ENCODE measurements at regions not wholly inside any gene's neighbourhood (a gene's known extent, or its start where the extent isn't known, plus 50 kb on each side); places are given as distances from the start of the nearest gene placed in this dataset.

- POLR2A ChIA-PET: no interaction called here
These were observed 132.8 kb upstream of the CPEB4 start for GRCh38 chr5:173755319-173755718.

DNA sequence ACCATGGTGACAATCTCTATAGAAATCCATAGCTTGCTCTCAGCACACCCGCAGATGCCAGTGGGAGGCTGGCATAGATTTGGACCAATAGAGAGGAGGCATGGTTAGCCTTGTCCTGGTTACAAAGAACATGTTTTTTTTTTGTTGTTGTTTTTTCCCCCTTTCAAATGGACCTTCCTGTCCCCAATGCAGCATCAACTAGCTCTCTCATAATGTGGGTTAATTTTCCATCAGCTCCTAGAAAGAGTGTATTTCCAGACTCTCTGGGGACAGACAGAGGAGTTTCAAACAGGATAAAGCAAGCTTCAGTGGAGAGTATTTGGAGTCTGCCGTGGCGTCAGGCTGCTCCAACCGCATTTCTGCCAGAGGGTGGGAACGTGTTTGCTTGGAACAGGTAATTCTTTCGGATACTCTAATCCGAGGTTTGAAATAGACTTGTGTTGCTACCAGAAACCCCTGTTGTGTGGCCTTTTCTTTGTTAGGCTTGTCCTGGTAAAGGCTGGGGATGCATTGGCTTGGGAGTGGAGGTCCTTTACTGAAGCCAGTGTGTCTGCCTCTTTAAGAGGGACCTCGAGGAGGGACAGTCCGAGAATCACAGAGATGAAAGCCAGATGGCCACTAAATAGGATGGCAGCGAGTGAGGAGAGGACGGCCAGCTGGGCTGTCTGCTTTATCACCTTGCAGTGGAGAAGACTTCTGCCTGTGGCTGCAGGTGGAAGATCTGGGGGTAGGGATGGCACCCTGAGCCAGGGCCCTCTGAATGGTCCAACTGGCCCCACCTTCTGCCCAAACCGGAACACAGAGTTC is 130.5 kb upstream of the CPEB4 start:
- TF ChIP-seq, protein P1, sequence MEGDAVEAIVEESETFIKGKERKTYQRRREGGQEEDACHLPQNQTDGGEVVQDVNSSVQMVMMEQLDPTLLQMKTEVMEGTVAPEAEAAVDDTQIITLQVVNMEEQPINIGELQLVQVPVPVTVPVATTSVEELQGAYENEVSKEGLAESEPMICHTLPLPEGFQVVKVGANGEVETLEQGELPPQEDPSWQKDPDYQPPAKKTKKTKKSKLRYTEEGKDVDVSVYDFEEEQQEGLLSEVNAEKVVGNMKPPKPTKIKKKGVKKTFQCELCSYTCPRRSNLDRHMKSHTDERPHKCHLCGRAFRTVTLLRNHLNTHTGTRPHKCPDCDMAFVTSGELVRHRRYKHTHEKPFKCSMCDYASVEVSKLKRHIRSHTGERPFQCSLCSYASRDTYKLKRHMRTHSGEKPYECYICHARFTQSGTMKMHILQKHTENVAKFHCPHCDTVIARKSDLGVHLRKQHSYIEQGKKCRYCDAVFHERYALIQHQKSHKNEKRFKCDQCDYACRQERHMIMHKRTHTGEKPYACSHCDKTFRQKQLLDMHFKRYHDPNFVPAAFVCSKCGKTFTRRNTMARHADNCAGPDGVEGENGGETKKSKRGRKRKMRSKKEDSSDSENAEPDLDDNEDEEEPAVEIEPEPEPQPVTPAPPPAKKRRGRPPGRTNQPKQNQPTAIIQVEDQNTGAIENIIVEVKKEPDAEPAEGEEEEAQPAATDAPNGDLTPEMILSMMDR (IDR thresholded peaks at IDR 0.05): no peak
- TF ChIP-seq TCF7L2 (IDR thresholded peaks at IDR 0.05; ENCODE audit: low read depth, low read length) (no peak), POLR2AphosphoS5 (IDR thresholded peaks at IDR 0.05; ENCODE audit: low read depth, low read length) (no peak), SIN3A (IDR thresholded peaks at IDR 0.05; ENCODE audit: borderline replicate concordance, insufficient read depth, low read depth, low read length) (no peak), REST (IDR thresholded peaks at IDR 0.05; ENCODE audit: insufficient read depth in 1 of 2, low read depth in 2 of 2, low read length in 1 of 2) (no peak)
- no peak overlapping the region for H3K4me3 ChIP-seq (ENCODE audit: low read depth in 2 of 2, low read length in 2 of 2)
- no peaks in the 10 kb centered on the region for H3K27me3 ChIP-seq (ENCODE audit: control insufficient read depth, insufficient read depth, low read length)
- ChIA-PET POLR2A (no interaction called here), CTCF (no interaction called here)
- BruUV-seq (replicated peaks): no TSS peak
- in situ Hi-C loops (cut with HindIII; ENCODE audit: low pct_unique_long_range_greater_than_20kb, low sequenced_read_pairs) (no loop called here), intact Hi-C loops (cut with micrococcal nuclease; ENCODE audit: unreplicated experiment) (no loop called here)
- no peaks in the 10 kb centered on the region for H3K4me1 ChIP-seq (ENCODE audit: control insufficient read depth, insufficient read depth, low read length)
- DNase-seq (ENCODE audit: low read depth, low spot score) (no peak), ATAC-seq (no peak)
- no peaks in the 10 kb centered on the region for H3K36me3 ChIP-seq (ENCODE audit: control insufficient read depth, insufficient read depth, low read length)
- no peak overlapping the region for H3K27ac ChIP-seq (ENCODE audit: low read length)
- H3K9me3 ChIP-seq (ENCODE audit: control insufficient read depth, insufficient read depth, low read depth, low read length): no peaks in the 10 kb centered on the region

More at GRCh38 chr5:173755319-173755718, 132.8 kb upstream of the CPEB4 start:
- H3K36me3 ChIP-seq (ENCODE audit: control insufficient read depth, insufficient read depth, low read length): no peaks in the 10 kb centered on the region
- in situ Hi-C loops (cut with HindIII; ENCODE audit: low pct_unique_long_range_greater_than_20kb, low sequenced_read_pairs): no loop called here
- H3K9me3 ChIP-seq (ENCODE audit: control insufficient read depth, insufficient read depth, low read depth, low read length): no peaks in the 10 kb centered on the region
- no peak overlapping the region for H3K27ac ChIP-seq (ENCODE audit: low read length)
- intact Hi-C loops (cut with micrococcal nuclease; ENCODE audit: unreplicated experiment): no loop called here
- no peaks in the 10 kb centered on the region for H3K27me3 ChIP-seq (ENCODE audit: control insufficient read depth, insufficient read depth, low read length)
- H3K4me1 ChIP-seq (ENCODE audit: control insufficient read depth, insufficient read depth, low read length): no peaks in the 10 kb centered on the region
- DNase-seq (ENCODE audit: low read depth, low spot score): no peak
- no peak overlapping the region for H3K4me3 ChIP-seq (ENCODE audit: low read depth in 2 of 2, low read length in 2 of 2)
- ATAC-seq: no peak
- TF ChIP-seq, protein P1 (IDR thresholded peaks at IDR 0.05): no peak
- no peak for TF ChIP-seq REST (IDR thresholded peaks at IDR 0.05; ENCODE audit: insufficient read depth in 1 of 2, low read depth in 2 of 2, low read length in 1 of 2)
- TF ChIP-seq TCF7L2 (IDR thresholded peaks at IDR 0.05; ENCODE audit: low read depth, low read length): no peak
- no peak for TF ChIP-seq SIN3A (IDR thresholded peaks at IDR 0.05; ENCODE audit: borderline replicate concordance, insufficient read depth, low read depth, low read length)
- no peak for TF ChIP-seq POLR2AphosphoS5 (IDR thresholded peaks at IDR 0.05; ENCODE audit: low read depth, low read length)
- CTCF ChIA-PET: no interaction called here
- no TSS peak for BruUV-seq (replicated peaks)
